ENCODE measurements at regions not wholly inside any gene's neighbourhood (a gene's known extent, or its start where the extent isn't known, plus 50 kb on each side); places are given as distances from the start of the nearest gene placed in this dataset.

- Histone ChIP-seq H2AFZ (replicated peaks; ENCODE audit: low read length, poor library complexity) (no peak overlapping the region), H3K27ac (ENCODE audit: insufficient read depth, low read length) (no peak overlapping the region), H3K9me1 (ENCODE audit: insufficient read depth, low read length) (no peaks in the 10 kb centered on the region), H4K20me1 (ENCODE audit: insufficient read depth, low read length) (no peaks in the 10 kb centered on the region), H2AK9ac (replicated peaks; ENCODE audit: low read depth, low read length, poor library complexity) (no peak overlapping the region), H3K9me3 (ENCODE audit: control insufficient read depth, insufficient read depth, low read length) (0 out of 2 replicates have a peak, but pooled peaks cover 2% of the 10 kb centered on the region), H3K27me3 (ENCODE audit: control insufficient read depth, insufficient read depth, low read length) (peaks cover 3% of the 10 kb centered on the region), H3K79me1 (ENCODE audit: low read depth in 1 of 2, low read length in 2 of 2) (no peaks in the 10 kb centered on the region), H4K8ac (ENCODE audit: low read depth in 2 of 2, low read length in 2 of 2) (no peak overlapping the region), H4K91ac (ENCODE audit: insufficient read depth, low read depth, low read length) (no peak overlapping the region), H3K4me1 (ENCODE audit: control insufficient read depth, insufficient read depth, low read length) (no peaks in the 10 kb centered on the region), H2BK5ac (ENCODE audit: low read depth, low read length, poor library complexity, severe bottlenecking) (no peak overlapping the region), H3K4me2 (ENCODE audit: low read depth, low read length) (no peak overlapping the region), H3K14ac (replicated peaks; ENCODE audit: low read depth, low read length) (no peak overlapping the region), H3K4me3 (ENCODE audit: insufficient read depth, low read depth, low read length) (no peak overlapping the region), H3K18ac (ENCODE audit: low read depth, low read length) (no peak overlapping the region), H3K4ac (ENCODE audit: low read depth, low read length) (no peak overlapping the region), H3K9ac (ENCODE audit: low read depth, low read length) (no peak overlapping the region), H2BK20ac (ENCODE audit: low read depth, low read length) (no peak overlapping the region), H2BK120ac (ENCODE audit: low read depth, low read length) (no peak overlapping the region), H3K56ac (ENCODE audit: extremely low read depth, insufficient read depth, low read length) (no peak overlapping the region), H2BK15ac (ENCODE audit: low read depth, low read length) (no peak overlapping the region), H3K36me3 (ENCODE audit: control insufficient read depth, insufficient read depth, low read length) (no peaks in the 10 kb centered on the region), H2AK5ac (ENCODE audit: low read depth, low read length) (no peak overlapping the region), H3K23ac (ENCODE audit: low read depth, low read length) (no peak overlapping the region), H4K5ac (ENCODE audit: low read depth, low read length) (no peak overlapping the region)
- dilution Hi-C loops (cut with HindIII; ENCODE audit: low sequenced_read_pairs, unreplicated experiment), result no loop called here
- no peak for DNase-seq
- 38% methylated on average over 2 of the region's 4 CpGs; no CpG with 5 or more reads in 1 of the 2 experiments for WGBS, 2 experiments (ENCODE audit: extremely low coverage in 2 of 2, insufficient read length in 1 of 2)
- intact Hi-C loops (cut with micrococcal nuclease), result no loop called here
- ChIA-PET POLR2A (ENCODE audit: unreplicated experiment) (no interaction called here), CTCF (no interaction called here)
- BruUV-seq (replicated peaks), result no TSS peak
- peak; percentile 17; the same call in 1 of the 2 replicates for ATAC-seq (ENCODE audit: low read depth)
- no peak for TF ChIP-seq CHD1 (IDR thresholded peaks at IDR 0.05; ENCODE audit: low read depth, low read length)
- no peak for TF ChIP-seq MAFK (IDR thresholded peaks at IDR 0.05; ENCODE audit: low read depth, low read length)
- no peak for TF ChIP-seq CTCF (conservative IDR thresholded peaks at IDR 0.05; ENCODE audit: low read depth, low read length)
- in situ Hi-C loops (cut with MboI; ENCODE audit: low sequenced_read_pairs), result no loop called here
Measured at GRCh38 chr15:29556380-29556779, 265.9 kb downstream of the TJP1 start.
